ENCODE measurements at regions not wholly inside any gene's neighbourhood (a gene's known extent, or its start where the extent isn't known, plus 50 kb on each side); places are given as distances from the start of the nearest gene placed in this dataset.

- no peak overlapping the region for H3K27ac ChIP-seq
- H3K79me2 ChIP-seq (ENCODE audit: low read depth) = no peaks in the 10 kb centered on the region
- no peaks in the 10 kb centered on the region for H3K36me3 ChIP-seq
- DNase-seq (ENCODE audit: low spot score) = no peak
- Mint-ChIP-seq H3K36me3 (no peaks in the 10 kb centered on the region), H3K27ac (no peak overlapping the region), H3K27me3 (ENCODE audit: insufficient read depth, low read depth) (peaks cover 13% of the 10 kb centered on the region), H3K9me3 (peaks cover 29% of the 10 kb centered on the region), H3K4me1 (peaks cover 4% of the 10 kb centered on the region), H3K4me3 (no peak overlapping the region)
- no peaks in the 10 kb centered on the region for H3K4me1 ChIP-seq
- no peaks in the 10 kb centered on the region for H3K9me3 ChIP-seq (ENCODE audit: low read depth)
- H3K9ac ChIP-seq = no peak overlapping the region
- no peak overlapping the region for H2AFZ ChIP-seq (replicated peaks)
- TF ChIP-seq CTCF (IDR thresholded peaks at IDR 0.05) (no peak), EZH2 (IDR thresholded peaks at IDR 0.05) (no peak), EZH2phosphoT487 (IDR thresholded peaks at IDR 0.05) (no peak)
- no peaks in the 10 kb centered on the region for H3F3A ChIP-seq (ENCODE audit: low read depth)
- H4K20me1 ChIP-seq (ENCODE audit: low read depth) = no peaks in the 10 kb centered on the region
- no peaks in the 10 kb centered on the region for H3K27me3 ChIP-seq
- no peak overlapping the region for H3K4me2 ChIP-seq
- no peak overlapping the region for H3K4me3 ChIP-seq
Measured at GRCh38 chr1:2940178-2940577, 81.1 kb upstream of the ACTRT2 start.

GRCh38 chr1:2941040-2941439 is 80.2 kb upstream of the ACTRT2 start:
- no peaks in the 10 kb centered on the region for H3K4me1 ChIP-seq
- H4K20me1 ChIP-seq (ENCODE audit: low read depth) = no peaks in the 10 kb centered on the region
- H3K4me2 ChIP-seq = no peak overlapping the region
- H3K79me2 ChIP-seq (ENCODE audit: low read depth) = no peaks in the 10 kb centered on the region
- no peaks in the 10 kb centered on the region for H3K36me3 ChIP-seq
- TF ChIP-seq CTCF (IDR thresholded peaks at IDR 0.05) (no peak), EZH2phosphoT487 (IDR thresholded peaks at IDR 0.05) (no peak), EZH2 (IDR thresholded peaks at IDR 0.05) (no peak)
- no peak for DNase-seq (ENCODE audit: low spot score)
- no peak overlapping the region for H3K27ac ChIP-seq
- no peaks in the 10 kb centered on the region for H3F3A ChIP-seq (ENCODE audit: low read depth)
- H3K9me3 Mint-ChIP-seq = peaks cover 28% of the 10 kb centered on the region
- H2AFZ ChIP-seq (replicated peaks) = no peak overlapping the region
- no peak overlapping the region for H3K4me3 ChIP-seq
- no peaks in the 10 kb centered on the region for H3K9me3 ChIP-seq (ENCODE audit: low read depth)
- H3K9ac ChIP-seq = no peak overlapping the region
- H3K36me3 Mint-ChIP-seq = no peaks in the 10 kb centered on the region
- no peaks in the 10 kb centered on the region for H3K27me3 ChIP-seq
- peaks cover 13% of the 10 kb centered on the region for H3K27me3 Mint-ChIP-seq (ENCODE audit: insufficient read depth, low read depth)
- H3K4me1 Mint-ChIP-seq = peaks cover 4% of the 10 kb centered on the region
- H3K4me3 Mint-ChIP-seq = no peak overlapping the region
- no peak overlapping the region for H3K27ac Mint-ChIP-seq

GRCh38 chr1:2941907-2942306 is 79.4 kb upstream of the ACTRT2 start:
- Mint-ChIP-seq H3K36me3 (no peaks in the 10 kb centered on the region), H3K27ac (no peak overlapping the region), H3K4me3 (no peak overlapping the region), H3K4me1 (no peaks in the 10 kb centered on the region), H3K27me3 (ENCODE audit: insufficient read depth, low read depth) (peaks cover 13% of the 10 kb centered on the region), H3K9me3 (peaks cover 28% of the 10 kb centered on the region)
- no peaks in the 10 kb centered on the region for H3K27me3 ChIP-seq
- no peak for DNase-seq (ENCODE audit: low spot score)
- H3K4me1 ChIP-seq = no peaks in the 10 kb centered on the region
- H3F3A ChIP-seq (ENCODE audit: low read depth) = no peaks in the 10 kb centered on the region
- no peaks in the 10 kb centered on the region for H3K79me2 ChIP-seq (ENCODE audit: low read depth)
- TF ChIP-seq EZH2phosphoT487 (IDR thresholded peaks at IDR 0.05) (no peak), EZH2 (IDR thresholded peaks at IDR 0.05) (no peak), CTCF (IDR thresholded peaks at IDR 0.05) (no peak)
- no peak overlapping the region for H2AFZ ChIP-seq (replicated peaks)
- no peak overlapping the region for H3K4me3 ChIP-seq
- no peaks in the 10 kb centered on the region for H3K9me3 ChIP-seq (ENCODE audit: low read depth)
- H3K4me2 ChIP-seq = no peak overlapping the region
- H4K20me1 ChIP-seq (ENCODE audit: low read depth) = no peaks in the 10 kb centered on the region
- H3K9ac ChIP-seq = no peak overlapping the region
- H3K36me3 ChIP-seq = no peaks in the 10 kb centered on the region
- no peak overlapping the region for H3K27ac ChIP-seq
